ENCODE measurements at regions not wholly inside any gene's neighbourhood (a gene's known extent, or its start where the extent isn't known, plus 50 kb on each side); places are given as distances from the start of the nearest gene placed in this dataset.

DNA sequence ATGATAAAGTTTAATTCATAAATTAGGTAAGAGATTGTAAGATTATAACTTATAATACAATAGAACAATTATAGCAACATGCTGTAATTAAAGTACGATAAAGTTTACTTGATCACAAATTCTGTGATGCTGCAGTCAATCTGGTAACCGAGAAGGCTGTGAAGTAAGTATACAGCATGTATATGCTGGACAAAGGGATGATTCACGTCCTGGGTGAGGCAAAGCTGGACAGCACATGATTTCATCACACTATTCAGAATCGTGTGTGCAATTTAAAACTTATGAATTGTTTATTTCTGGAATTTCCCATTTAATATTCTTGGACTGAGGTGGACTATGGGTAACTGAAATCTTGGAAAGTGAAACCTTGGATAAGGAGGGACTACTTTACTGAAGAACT, 522.2 kb upstream of the CNTNAP5 start:
- no peaks in the 10 kb centered on the region for H3K4me1 ChIP-seq (ENCODE audit: low read depth)
- H3K4me3 ChIP-seq, result no peak overlapping the region
- DNase-seq (ENCODE audit: low read depth in 1 of 2, low spot score in 1 of 2), result peak in 1 of 2 donors; percentile 84
- no peaks in the 10 kb centered on the region for H3K27me3 ChIP-seq
- H3K27ac ChIP-seq, result no peak overlapping the region
- TF ChIP-seq, protein P1, sequence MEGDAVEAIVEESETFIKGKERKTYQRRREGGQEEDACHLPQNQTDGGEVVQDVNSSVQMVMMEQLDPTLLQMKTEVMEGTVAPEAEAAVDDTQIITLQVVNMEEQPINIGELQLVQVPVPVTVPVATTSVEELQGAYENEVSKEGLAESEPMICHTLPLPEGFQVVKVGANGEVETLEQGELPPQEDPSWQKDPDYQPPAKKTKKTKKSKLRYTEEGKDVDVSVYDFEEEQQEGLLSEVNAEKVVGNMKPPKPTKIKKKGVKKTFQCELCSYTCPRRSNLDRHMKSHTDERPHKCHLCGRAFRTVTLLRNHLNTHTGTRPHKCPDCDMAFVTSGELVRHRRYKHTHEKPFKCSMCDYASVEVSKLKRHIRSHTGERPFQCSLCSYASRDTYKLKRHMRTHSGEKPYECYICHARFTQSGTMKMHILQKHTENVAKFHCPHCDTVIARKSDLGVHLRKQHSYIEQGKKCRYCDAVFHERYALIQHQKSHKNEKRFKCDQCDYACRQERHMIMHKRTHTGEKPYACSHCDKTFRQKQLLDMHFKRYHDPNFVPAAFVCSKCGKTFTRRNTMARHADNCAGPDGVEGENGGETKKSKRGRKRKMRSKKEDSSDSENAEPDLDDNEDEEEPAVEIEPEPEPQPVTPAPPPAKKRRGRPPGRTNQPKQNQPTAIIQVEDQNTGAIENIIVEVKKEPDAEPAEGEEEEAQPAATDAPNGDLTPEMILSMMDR (IDR thresholded peaks at IDR 0.05; ENCODE audit: low read depth, low read length), result no peak
- H3K36me3 ChIP-seq, result no peaks in the 10 kb centered on the region
- H3K9me3 ChIP-seq (ENCODE audit: low read depth), result no peaks in the 10 kb centered on the region

DNA sequence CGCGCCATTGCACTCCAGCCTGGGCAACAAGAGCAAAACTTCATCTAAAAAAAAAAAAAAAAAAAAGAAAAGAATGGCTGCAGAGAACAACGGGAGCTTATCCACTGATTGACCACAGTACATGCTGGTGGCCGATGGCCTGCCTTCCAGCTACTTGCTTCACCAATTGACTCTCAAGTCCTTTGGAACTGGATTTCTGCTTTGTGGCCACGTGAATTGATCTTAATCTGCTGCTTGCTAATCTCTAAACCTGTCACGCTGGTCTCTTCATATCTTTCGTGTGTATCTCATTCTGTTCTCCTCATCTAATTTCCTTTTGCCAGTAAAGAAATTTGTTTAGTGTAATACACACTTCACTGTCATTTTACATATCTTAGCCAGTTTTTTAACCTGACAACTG, 512.5 kb upstream of the CNTNAP5 start:
- no peaks in the 10 kb centered on the region for H3K9me3 ChIP-seq (ENCODE audit: low read depth)
- H3K4me1 ChIP-seq (ENCODE audit: low read depth), result no peaks in the 10 kb centered on the region
- H3K27ac ChIP-seq, result no peak overlapping the region
- DNase-seq (ENCODE audit: low read depth in 1 of 2, low spot score in 1 of 2), result no peak
- no peaks in the 10 kb centered on the region for H3K36me3 ChIP-seq
- no peaks in the 10 kb centered on the region for H3K27me3 ChIP-seq
- no peak overlapping the region for H3K4me3 ChIP-seq
- TF ChIP-seq, protein P1 (IDR thresholded peaks at IDR 0.05; ENCODE audit: low read depth, low read length), result no peak

DNA sequence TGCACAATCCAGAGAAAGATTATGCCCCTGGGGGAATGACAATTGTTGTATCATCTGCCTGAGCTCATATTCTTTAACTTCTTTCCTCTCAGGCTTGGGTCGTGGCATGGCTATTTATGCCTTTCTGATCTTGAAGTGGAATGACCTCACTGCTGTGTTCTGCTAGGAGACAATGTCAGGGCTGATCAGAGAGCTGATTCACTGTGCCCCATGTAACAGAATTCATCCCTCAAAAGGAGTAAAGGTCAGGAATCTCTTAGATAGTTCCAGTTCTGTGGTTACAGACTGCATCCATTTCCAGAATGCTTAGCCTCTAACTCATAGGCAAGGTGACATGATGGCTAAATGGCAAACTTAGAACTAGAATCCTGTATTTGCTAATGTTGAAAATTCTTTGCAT, 511.7 kb upstream of the CNTNAP5 start:
- H3K4me1 ChIP-seq (ENCODE audit: low read depth), result no peaks in the 10 kb centered on the region
- peak; percentile 14 to 25 for DNase-seq (ENCODE audit: low read depth in 1 of 2, low spot score in 1 of 2)
- no peaks in the 10 kb centered on the region for H3K27me3 ChIP-seq
- H3K36me3 ChIP-seq, result no peaks in the 10 kb centered on the region
- no peaks in the 10 kb centered on the region for H3K9me3 ChIP-seq (ENCODE audit: low read depth)
- TF ChIP-seq, protein P1 (IDR thresholded peaks at IDR 0.05; ENCODE audit: low read depth, low read length), result no peak
- H3K27ac ChIP-seq, result no peak overlapping the region
- H3K4me3 ChIP-seq, result no peak overlapping the region

DNA sequence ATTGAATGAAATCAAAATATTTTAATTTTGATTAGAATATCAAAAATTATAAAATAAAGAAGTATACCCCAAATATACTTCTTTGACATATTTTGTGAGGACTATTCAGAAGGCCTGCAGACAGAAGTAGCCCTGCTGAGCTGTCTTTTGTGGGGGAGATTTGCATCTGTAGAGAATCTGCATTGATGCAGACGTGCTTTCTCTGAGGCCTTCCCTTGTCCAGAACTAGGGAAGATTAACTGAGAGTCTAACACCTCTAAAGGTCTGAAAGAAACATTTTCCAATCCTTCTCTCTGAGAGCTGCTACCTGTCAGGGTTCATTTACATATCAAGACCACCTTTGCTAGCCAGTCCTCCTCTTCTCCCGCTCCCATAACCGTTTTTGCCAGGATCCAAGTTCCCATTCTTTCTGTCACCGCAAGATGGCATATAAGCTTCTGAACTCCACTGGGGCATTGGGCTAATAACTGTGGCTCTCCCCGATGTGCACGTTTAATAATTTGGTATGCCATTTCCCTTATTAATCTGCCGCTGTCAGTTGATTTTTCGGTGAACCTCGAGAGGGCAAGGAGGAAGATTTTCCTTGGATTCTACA, 510.4 kb upstream of the CNTNAP5 start:
- TF ChIP-seq, protein P1 (IDR thresholded peaks at IDR 0.05; ENCODE audit: low read depth, low read length), result no peak
- no peaks in the 10 kb centered on the region for H3K9me3 ChIP-seq (ENCODE audit: low read depth)
- H3K27ac ChIP-seq, result no peak overlapping the region
- no peaks in the 10 kb centered on the region for H3K4me1 ChIP-seq (ENCODE audit: low read depth)
- DNase-seq (ENCODE audit: low read depth in 1 of 2, low spot score in 1 of 2), result peak in 1 of 2 donors; percentile 12
- H3K4me3 ChIP-seq, result no peak overlapping the region
- H3K27me3 ChIP-seq, result no peaks in the 10 kb centered on the region
- H3K36me3 ChIP-seq, result no peaks in the 10 kb centered on the region

DNA sequence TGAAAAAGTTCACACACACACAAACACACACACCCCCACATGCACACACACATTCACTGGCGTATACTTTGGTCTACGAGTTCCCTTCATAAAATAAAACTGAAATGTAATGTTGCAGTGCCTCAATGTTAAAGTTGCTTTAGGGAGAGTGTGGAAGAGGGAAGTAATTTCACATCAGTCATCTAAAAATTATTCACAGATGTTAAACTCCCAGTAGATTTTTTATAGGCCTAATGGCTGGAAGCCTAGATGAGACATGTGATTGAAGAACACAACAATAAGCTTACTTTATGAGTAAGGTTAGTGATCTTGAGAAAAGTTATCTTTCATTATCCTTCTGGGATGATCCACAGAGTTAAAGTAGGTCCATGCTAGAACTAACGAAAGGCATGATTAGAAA, 506.7 kb upstream of the CNTNAP5 start:
- no peak for DNase-seq (ENCODE audit: low read depth in 1 of 2, low spot score in 1 of 2)
- H3K4me1 ChIP-seq (ENCODE audit: low read depth), result no peaks in the 10 kb centered on the region
- H3K36me3 ChIP-seq, result no peaks in the 10 kb centered on the region
- H3K9me3 ChIP-seq (ENCODE audit: low read depth), result no peaks in the 10 kb centered on the region
- TF ChIP-seq, protein P1 (IDR thresholded peaks at IDR 0.05; ENCODE audit: low read depth, low read length), result no peak
- H3K27me3 ChIP-seq, result no peaks in the 10 kb centered on the region
- H3K4me3 ChIP-seq, result no peak overlapping the region
- no peak overlapping the region for H3K27ac ChIP-seq
